ENCODE measurements at regions not wholly inside any gene's neighbourhood (a gene's known extent, or its start where the extent isn't known, plus 50 kb on each side); places are given as distances from the start of the nearest gene placed in this dataset.

GRCh38 chr3:73808862-73809509 is 184.2 kb upstream of the PDZRN3 start:
- no peak for DNase-seq
- in situ Hi-C loops (cut with MboI; ENCODE audit: low pct_unique_long_range_greater_than_20kb, low sequenced_read_pairs): no loop called here

- no peak for DNase-seq
- in situ Hi-C loops (cut with MboI; ENCODE audit: low pct_unique_long_range_greater_than_20kb, low sequenced_read_pairs): no loop called here
Observed at GRCh38 chr3:73805435-73805834, 180.7 kb upstream of the PDZRN3 start.

- DNase-seq: no peak
- in situ Hi-C loops (cut with MboI; ENCODE audit: low pct_unique_long_range_greater_than_20kb, low sequenced_read_pairs): no loop called here
Observed at GRCh38 chr3:73804204-73804603, 179.5 kb upstream of the PDZRN3 start.

- no peak for DNase-seq
- in situ Hi-C loops (cut with MboI; ENCODE audit: low pct_unique_long_range_greater_than_20kb, low sequenced_read_pairs): no loop called here
Observed at GRCh38 chr3:73801444-73801843, 176.7 kb upstream of the PDZRN3 start.

GRCh38 chr3:73797311-73797710 is 172.6 kb upstream of the PDZRN3 start:
- DNase-seq: no peak
- in situ Hi-C loops (cut with MboI; ENCODE audit: low pct_unique_long_range_greater_than_20kb, low sequenced_read_pairs): no loop called here

DNA sequence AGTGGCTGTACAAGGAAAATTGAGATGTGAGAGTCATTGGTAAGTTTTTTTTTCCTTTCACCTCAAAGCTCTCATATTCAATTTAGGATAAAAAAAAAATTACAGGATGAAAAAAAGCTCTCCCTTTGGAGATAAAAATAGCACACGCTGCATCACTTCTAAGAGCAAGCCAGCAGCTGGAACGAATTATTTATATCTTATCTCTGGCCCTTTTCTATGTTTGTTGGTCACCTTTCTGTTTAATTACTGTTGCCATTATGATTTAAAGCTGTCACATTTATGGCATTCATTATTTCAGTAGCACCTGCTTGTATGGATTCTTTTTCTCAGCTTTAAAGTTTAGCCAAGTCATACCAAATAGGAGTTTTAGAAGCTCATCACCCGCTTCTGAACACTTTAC is 171.6 kb upstream of the PDZRN3 start:
- DNase-seq: no peak
- in situ Hi-C loops (cut with MboI; ENCODE audit: low pct_unique_long_range_greater_than_20kb, low sequenced_read_pairs): no loop called here

- in situ Hi-C loops (cut with MboI; ENCODE audit: low pct_unique_long_range_greater_than_20kb, low sequenced_read_pairs): no loop called here
- DNase-seq: no peak
Observed at GRCh38 chr3:73791356-73791755, 166.6 kb upstream of the PDZRN3 start.

DNA sequence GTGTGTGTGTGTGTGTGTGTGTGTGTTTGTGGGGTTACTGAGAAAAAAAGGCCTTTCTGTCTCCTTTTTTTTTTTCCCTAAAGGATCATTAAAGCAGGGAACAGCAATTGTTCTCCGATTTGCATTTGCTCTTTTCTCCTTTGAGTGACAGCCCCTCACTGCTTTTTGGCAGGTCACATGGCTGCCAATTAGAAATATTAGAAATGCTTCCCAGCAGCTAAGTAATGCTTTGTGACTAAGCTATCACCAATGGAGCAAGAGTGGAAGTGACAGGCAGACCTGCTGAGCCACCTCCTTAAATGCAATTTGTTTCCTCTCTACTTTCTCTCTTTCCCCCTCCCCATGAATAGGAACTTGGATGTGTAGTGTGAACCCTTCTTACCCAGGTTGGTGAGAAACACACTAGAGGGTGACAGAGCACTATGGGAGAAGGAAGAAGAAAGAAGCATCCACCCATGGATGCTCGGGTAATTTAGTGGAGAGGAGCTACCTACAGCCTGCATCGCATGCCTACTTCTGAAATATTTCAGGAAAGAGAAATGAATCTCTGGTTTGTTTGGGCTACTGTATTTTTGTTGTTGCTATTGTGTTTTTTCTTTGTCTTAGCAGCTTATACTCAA is 165.2 kb upstream of the PDZRN3 start:
- DNase-seq: no peak
- in situ Hi-C loops (cut with MboI; ENCODE audit: low pct_unique_long_range_greater_than_20kb, low sequenced_read_pairs): no loop called here

DNA sequence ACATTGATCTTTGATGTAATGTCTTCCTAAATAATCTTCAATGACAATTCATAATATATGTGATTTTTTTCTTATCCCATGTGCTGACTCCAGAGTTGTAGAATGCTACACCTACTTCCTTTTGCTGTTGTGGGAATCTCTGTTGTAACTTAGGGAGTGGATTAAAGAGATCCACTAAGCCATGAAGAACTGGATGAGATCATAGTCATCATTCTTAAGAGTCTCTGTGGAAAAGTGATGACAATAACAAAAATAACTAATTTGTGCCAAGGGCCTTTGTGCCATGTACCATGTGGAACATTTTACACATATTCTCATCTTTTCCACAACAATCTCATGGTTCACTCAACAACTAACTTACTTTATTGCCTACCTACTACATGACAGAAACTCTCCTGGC is 162.9 kb upstream of the PDZRN3 start:
- in situ Hi-C loops (cut with MboI; ENCODE audit: low pct_unique_long_range_greater_than_20kb, low sequenced_read_pairs): no loop called here
- DNase-seq: no peak

- in situ Hi-C loops (cut with MboI; ENCODE audit: low pct_unique_long_range_greater_than_20kb, low sequenced_read_pairs): no loop called here
- DNase-seq: no peak
Observed at GRCh38 chr3:73786998-73787397, 162.3 kb upstream of the PDZRN3 start.

DNA sequence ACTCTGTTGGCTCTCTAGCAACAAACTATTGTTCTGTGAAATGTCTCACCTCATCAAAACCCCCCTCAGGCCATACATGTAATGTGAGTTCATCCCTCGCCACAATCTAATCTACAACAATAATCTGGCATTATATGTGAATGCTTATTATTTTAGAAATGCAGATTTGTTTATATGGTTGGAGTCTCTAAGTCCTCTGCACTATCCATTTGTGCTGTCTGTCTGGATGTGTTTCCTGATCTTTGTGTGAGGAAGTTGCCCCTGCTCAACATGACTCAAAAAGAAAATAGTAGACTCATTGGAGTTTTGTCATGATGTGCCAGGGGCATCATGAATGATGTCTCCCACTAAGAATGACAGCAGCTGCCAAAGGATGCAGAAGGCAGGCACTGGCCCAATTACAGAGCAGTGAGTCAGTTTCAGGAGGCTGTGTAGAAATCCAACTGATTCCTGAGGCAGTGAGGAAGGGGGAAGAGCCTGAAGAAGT is 161.6 kb upstream of the PDZRN3 start:
- in situ Hi-C loops (cut with MboI; ENCODE audit: low pct_unique_long_range_greater_than_20kb, low sequenced_read_pairs): no loop called here

DNA sequence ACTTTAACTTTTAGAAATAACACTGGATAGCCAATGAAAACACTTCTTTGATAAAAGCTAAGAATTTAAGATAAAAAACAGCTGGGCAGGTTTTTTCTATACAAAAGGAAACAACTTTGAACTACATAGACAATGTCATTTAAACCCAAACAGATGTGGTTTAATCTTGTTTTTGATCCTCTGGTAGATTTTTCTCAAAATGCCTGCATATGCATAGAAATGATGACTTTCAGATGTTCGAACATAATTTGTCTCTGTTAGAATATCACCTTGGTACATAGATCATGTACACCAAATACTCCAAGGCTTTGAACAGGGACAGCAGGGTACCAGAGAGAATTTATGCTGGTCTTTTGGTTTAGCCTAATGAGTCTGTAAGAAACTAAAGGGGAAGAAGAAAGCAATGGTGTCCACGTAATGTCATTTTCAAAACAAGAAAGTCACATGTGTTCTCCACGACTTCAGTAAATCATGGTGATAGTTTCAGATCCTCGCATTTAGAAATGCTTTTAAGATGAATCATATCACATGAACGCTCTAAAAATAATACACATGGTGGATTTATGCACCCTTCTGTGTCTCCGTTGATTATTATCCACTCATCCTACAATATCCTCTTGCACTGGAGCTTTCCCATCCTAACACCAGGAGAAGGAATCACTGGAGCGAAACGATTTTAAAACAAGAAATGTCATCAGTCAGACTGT is 160.1 kb upstream of the PDZRN3 start:
- in situ Hi-C loops (cut with MboI; ENCODE audit: low pct_unique_long_range_greater_than_20kb, low sequenced_read_pairs): no loop called here

More for the DNA sequence above, 161.6 kb upstream of the PDZRN3 start:
- DNase-seq: no peak

GRCh38 chr3:73783811-73784210 is 159.1 kb upstream of the PDZRN3 start:
- in situ Hi-C loops (cut with MboI; ENCODE audit: low pct_unique_long_range_greater_than_20kb, low sequenced_read_pairs): no loop called here
- DNase-seq: no peak

More for the DNA sequence above, 160.1 kb upstream of the PDZRN3 start:
- no peak for DNase-seq

DNA sequence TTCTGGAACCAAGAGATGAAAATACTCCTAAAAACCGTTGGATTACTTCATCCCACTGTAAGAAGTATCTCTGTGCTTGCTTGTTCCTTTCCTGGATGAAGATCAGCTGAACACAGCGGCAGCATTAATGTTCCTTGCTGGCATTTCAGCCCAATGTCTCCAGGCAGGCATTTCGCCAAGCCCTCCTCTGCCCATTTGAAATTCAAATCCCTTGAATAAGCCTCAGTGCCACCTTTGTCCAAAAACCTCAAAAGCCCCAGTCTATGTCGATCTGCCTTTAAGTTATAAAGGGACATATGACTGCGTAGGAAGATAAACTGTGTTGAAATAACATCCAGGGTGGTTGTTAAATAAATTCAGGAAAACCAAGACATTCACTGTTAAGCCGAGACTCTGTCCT is 156.8 kb upstream of the PDZRN3 start:
- DNase-seq: no peak
- in situ Hi-C loops (cut with MboI; ENCODE audit: low pct_unique_long_range_greater_than_20kb, low sequenced_read_pairs): no loop called here

DNA sequence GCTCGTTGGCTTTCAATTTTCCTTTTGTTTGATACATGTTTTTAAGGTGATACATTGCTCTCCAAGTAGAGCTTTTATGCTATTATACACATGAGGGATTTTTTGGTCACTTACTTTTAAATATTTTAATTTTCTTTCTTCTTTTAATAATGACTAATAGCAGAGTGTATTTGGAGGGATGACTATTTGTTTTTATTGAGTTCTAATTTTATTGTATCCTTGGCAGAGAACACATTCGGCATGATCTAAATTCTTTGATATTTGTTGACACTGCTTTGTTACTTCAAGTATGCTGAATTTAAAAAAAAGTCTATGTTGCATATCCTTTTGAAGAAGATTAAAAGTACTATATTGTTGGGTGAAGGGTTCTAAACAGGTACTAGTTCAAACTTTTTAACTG is 149.9 kb upstream of the PDZRN3 start:
- DNase-seq: no peak
- in situ Hi-C loops (cut with MboI; ENCODE audit: low pct_unique_long_range_greater_than_20kb, low sequenced_read_pairs): no loop called here

GRCh38 chr3:73773233-73773632 is 148.5 kb upstream of the PDZRN3 start:
- in situ Hi-C loops (cut with MboI; ENCODE audit: low pct_unique_long_range_greater_than_20kb, low sequenced_read_pairs): no loop called here
- DNase-seq: no peak

DNA sequence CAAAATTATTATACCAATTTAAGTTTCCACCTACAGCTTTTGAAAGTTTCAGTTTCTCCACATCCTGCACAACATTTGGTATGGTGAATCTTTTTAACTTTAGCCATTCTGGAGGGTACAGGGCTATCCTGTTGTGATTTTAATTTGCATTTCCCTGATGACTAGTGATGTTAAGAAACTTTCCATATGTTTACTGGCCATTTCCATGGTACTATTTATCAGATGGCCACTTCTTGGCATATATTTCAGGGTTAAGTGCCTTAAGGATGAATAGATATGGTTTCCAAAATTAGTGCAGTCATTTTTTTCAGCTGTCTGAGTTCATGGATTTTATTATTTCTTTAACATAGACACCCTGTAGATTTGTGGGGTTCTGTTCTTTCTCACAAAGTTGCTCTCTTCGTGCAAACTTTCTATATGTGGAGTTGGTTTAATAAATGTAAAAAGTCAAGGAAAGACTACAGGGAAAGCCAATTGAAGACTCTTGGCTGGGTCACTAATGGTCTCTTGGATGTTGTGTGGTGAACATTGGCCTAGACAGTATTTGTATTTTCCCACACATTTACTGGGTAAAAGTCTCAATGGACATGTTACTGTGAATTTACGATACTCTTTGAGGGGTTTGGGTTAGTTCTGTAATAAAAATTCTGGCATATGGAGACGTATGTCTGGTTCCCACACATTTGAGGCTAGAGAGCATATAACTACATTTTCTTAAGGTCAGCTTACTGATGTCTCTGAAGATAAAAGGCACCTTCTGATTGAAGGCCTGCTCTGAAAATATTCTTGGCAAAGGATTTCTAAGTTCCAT is 147.5 kb upstream of the PDZRN3 start:
- in situ Hi-C loops (cut with MboI; ENCODE audit: low pct_unique_long_range_greater_than_20kb, low sequenced_read_pairs): no loop called here
- DNase-seq: no peak

DNA sequence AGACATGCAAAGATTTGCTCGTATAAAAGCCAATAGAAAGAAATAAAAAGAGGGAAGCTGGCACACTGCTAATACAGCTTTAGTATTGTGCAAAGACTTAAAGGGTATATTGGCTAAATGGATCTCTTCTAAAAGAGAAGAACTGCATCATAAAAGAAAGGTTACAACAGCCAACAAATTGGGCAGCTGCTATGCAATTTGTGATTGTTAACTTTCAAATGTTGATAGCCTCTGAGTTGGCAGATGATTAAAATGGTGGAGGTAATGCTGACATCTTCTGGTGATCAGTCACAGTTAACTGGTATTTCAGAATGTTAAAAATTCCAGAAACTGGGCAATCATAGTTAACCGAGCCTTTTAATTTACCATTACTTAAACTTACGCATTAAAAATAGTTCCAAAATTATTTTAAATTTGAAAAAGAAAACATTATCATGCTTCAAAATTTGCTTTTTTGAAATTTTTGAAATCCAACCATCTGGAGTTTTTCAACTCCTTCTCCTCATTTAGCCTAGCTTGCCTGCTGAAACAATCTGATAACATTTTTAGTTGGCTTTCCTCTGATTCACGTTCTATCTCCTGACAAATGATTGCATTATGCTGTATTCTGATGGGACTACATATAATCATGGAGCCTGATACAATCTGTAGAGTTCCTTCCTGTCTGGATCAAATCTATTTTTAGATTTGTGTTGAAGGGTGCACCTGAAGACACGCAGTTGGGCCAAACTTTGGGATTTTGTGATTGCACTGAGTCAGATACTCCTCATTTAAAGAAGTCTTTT is 144.0 kb upstream of the PDZRN3 start:
- no peak for DNase-seq
- in situ Hi-C loops (cut with MboI; ENCODE audit: low pct_unique_long_range_greater_than_20kb, low sequenced_read_pairs): no loop called here
